HG03432 (cell line): ENCODE measurements at regions not wholly inside any gene's neighbourhood (a gene's known extent, or its start where the extent isn't known, plus 50 kb on each side); places are given as distances from the start of the nearest gene placed in this dataset.

Experiments
- ATAC-seq: cut with Tn5 transposase; IDR thresholded peaks from one replicate; pipeline ENCODE4 v1.9.1; 2021; ENCODE audit warnings: mild to moderate bottlenecking, moderate library complexity; ENCODE audit not compliant: unreplicated experiment

DNA sequence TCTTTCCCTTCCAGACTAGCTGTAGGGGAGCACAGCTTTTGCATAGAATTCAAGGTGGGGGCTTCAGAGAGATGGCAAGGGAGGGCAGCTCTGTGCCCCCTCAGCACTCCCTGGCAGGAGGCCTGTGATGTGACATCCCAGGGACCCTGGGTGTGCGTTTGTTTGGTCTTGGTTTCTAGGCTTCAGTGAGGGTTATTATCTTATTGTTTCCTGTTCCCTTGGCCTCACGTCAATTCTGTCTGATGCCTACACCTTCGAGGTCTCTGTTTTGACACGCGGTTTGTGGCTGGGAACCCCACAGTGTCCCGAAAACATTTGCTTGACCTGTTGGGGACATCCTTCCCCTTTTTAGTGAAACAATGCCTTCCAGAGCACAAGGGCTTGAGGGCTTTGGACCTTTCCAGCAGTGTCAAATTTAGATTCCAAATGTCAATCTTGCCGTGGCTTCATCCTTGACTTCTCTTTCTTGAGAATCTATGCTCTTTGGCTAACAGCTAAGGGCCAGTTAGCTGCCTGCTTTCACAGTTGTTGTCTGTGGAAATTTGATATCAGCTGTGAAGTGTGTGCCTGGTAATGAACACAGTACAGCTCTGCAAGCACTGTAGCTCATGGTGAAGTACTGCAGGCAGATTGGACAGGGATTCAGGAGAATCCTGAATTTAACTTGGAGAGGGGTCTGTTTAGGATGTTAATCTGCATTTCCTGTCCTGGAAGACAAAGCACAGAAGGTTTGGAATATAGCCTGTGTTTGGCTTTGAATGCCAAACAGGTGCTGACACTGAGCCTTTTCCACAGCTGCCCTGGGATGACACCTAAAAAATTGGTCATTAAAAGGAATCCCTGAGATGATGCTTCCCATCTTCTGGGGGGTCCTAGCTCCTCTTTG is 108.2 kb upstream of the CXCR4 start:
- peak; percentile 48 for ATAC-seq

- no peak for ATAC-seq
Measured at GRCh38 chr2:136223274-136223673, 105.3 kb upstream of the CXCR4 start.

DNA sequence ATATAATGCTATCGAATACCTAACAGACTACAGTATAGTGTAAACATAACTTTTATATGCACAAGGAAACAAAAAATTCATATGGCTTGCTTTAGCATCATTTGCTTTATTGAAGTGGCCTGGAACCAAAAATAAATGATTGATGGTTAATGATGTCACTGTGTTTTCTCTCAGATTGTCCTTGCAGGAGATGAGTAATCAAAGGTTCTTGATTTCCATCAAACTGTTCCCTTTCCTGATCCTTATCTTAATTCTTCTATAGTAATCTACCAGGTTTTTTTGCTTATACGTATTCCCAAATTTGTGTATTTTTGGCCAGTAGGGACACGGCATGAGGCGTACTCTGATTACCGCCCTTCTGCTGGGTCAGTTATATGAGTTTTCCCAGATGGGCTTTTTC is 104.9 kb upstream of the CXCR4 start:
- ATAC-seq = no peak

- no peak for ATAC-seq
Measured at GRCh38 chr2:136221026-136221425, 103.1 kb upstream of the CXCR4 start.

- ATAC-seq = no peak
Measured at GRCh38 chr2:136219963-136220362, 102.0 kb upstream of the CXCR4 start.

- ATAC-seq = no peak
Measured at GRCh38 chr2:136219341-136219740, 101.4 kb upstream of the CXCR4 start.

DNA sequence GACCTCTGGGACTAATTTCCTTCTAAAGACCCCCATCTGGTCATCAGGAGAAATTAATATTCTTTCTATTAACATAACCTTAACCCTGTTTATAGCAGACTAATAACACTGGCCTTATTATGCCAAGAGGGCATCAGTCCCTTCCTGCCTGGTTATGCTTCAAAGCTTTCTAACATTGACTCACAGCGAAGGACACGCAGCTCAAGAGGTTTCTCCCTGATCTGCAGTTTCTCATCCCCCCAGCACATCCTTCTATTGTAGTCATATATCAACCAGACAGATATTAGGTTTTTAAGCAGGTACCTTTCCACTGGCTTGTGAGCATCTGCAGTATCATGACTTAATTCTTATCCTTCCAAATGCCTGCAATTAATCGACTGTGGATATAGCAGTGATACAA is 100.0 kb upstream of the CXCR4 start:
- ATAC-seq = peak; percentile 67

GRCh38 chr2:136215908-136216472 is 98.0 kb upstream of the CXCR4 start:
- no peak for ATAC-seq

- no peak for ATAC-seq
Measured at GRCh38 chr2:136215449-136215848, 97.5 kb upstream of the CXCR4 start.

DNA sequence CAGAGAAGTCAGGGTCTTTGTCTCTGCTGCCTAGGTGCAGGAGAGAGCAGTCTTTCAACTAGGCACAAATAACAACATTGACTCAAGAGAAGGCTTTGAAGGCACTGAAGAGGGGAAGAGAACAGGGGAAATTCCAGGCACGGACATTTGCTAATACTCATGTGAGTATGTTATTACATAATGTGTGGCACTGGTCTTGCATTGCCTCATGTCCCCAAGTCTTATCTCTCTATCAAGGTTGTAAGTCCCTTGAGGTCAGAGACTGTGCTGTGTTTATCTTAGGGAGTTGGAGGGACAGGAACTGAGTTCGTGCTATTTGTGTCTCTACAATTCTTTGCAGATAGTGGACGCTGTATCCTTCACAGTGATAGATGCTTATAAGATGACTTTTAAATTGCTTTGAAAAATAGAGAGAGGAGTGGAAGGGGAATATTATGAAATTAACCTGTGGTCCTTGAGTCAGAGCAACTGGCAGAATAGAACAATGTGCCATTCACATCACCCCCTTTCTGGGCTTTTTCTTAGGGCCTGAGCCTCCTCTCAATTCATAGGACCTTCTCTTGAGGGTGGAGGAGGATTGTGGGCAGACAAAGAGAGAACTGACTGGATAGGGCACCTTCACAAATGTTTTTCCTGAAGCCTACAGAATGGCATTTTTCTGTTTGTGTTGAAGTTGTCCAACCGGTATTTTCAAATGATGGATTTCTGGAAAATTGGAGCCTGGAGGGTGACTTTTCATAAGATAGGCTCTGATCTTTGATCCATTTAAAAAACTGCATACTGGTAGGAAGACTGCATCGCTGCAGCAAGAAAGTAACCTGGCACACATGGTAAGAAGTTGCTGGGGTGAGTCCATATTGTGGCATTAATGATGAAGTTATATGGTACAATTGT is 96.6 kb upstream of the CXCR4 start:
- ATAC-seq = no peak

DNA sequence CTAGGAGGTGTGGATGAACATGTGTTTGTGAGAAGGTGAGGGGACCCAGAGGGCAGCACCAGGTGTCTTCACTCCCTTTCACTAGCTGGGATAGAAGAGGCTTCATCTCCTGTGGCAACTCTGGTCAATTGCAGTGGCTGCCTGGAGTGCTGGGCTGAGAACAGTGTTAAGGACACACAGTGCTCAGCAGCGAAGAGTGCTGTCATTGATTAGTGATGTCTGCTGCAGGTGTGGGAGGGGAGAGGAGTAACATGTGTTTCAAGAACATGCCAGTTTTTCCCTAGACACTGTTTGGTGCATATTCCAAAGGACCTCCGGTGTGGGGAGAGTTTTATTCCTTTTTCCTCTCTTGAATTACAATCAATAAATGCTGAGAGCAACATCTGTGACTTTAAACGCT is 95.9 kb upstream of the CXCR4 start:
- ATAC-seq = no peak

- ATAC-seq = peak; percentile 80
Measured at GRCh38 chr2:136212426-136213378, 94.8 kb upstream of the CXCR4 start.

DNA sequence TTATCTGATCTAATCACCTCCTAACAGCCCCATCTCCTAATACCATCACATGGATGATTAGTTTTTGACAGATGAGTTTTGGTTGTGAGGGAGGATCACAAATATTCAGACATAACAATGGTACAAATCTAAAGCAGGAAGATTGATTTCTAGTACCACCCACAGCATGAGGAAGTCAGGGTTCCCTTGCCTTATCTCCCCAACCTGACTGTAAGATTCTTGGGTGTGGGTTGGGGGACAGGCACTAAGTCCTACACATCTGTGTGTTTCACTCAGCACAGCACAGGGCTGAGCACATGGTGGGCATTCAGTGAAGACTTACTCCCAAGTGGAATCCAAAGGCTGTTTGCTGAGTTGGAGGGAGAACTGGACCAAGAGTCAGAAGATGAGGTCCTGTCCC is 93.8 kb upstream of the CXCR4 start:
- ATAC-seq = no peak

DNA sequence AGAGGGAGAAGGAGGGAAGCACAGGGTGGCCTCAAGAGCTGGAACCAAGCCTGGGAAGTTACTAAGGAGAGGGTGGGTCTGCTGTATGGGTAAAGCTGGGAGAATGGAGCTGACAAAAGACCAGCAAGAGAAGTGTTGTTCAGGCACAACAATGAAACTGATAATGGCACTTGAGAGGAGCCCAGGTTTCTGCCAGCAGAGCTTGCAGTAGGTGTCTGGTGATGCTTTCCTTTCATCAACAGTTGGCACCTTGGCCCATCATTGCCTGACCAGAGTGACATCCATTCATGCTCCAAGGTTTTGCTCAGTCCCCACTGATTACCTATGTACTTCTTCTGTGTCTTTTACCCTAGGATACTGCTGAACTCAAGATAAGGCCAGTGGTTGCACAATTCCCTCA is 92.9 kb upstream of the CXCR4 start:
- ATAC-seq = no peak

DNA sequence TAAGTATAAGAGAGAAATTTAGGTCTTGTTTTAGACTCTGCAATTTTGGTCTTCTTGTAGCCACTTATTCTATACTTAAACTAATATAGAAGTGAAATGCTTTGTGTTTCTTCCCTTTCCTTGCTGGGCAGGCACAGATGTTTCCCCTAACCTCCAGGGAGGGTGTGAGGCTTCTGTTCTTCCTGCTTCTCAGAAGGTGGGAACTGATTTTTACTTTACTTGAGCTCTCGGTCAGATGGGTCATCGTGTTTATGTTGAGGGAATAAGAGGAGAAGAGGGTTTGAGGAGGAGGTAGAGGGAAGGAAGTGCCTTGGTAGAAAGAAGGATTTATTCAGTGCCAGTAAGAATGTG is 92.5 kb upstream of the CXCR4 start:
- no peak for ATAC-seq

GRCh38 chr2:136209561-136210454 is 91.9 kb upstream of the CXCR4 start:
- ATAC-seq = no peak

GRCh38 chr2:136208682-136209420 is 90.9 kb upstream of the CXCR4 start:
- ATAC-seq = no peak

GRCh38 chr2:136207665-136208064 is 89.7 kb upstream of the CXCR4 start:
- peak; percentile 5 for ATAC-seq
